Esophagus mucosa (tissue), 1 donor: ENCODE measurements at regions not wholly inside any gene's neighbourhood (a gene's known extent, or its start where the extent isn't known, plus 50 kb on each side); places are given as distances from the start of the nearest gene placed in this dataset.

Experiments
- ATAC-seq: fragments of 200-7000 bp; cut with Tn5 transposase; one replicate; pipeline ENCODE4 v1.9.1; 2020
- donor health status: DM: yes; HTN: yes; CAD: no.

- no peak for ATAC-seq
Measured at GRCh38 chr3:87398168-87398801, 121.9 kb upstream of the POU1F1 start.

- ATAC-seq = no peak
Measured at GRCh38 chr3:87397211-87397610, 120.8 kb upstream of the POU1F1 start.

GRCh38 chr3:87390821-87391220 is 114.4 kb upstream of the POU1F1 start:
- ATAC-seq = no peak

- ATAC-seq = no peak
Measured at GRCh38 chr3:87390353-87390752, 114.0 kb upstream of the POU1F1 start.

GRCh38 chr3:87375231-87375682 is 98.9 kb upstream of the POU1F1 start:
- ATAC-seq = no peak

GRCh38 chr3:87370007-87370406 is 93.6 kb upstream of the POU1F1 start:
- no peak for ATAC-seq

GRCh38 chr3:87367736-87368135 is 91.4 kb upstream of the POU1F1 start:
- no peak for ATAC-seq

GRCh38 chr3:87363721-87364120 is 87.3 kb upstream of the POU1F1 start:
- ATAC-seq = no peak

GRCh38 chr3:87361956-87362355 is 85.6 kb upstream of the POU1F1 start:
- no peak for ATAC-seq

- ATAC-seq = no peak
Measured at GRCh38 chr3:87361271-87361670, 84.9 kb upstream of the POU1F1 start.

GRCh38 chr3:87359826-87360225 is 83.4 kb upstream of the POU1F1 start:
- peak; percentile 65 for ATAC-seq

- ATAC-seq = no peak
Measured at GRCh38 chr3:87359025-87359424, 82.6 kb upstream of the POU1F1 start.

GRCh38 chr3:87358066-87358465 is 81.7 kb upstream of the POU1F1 start:
- no peak for ATAC-seq

GRCh38 chr3:87354398-87354797 is 78.0 kb upstream of the POU1F1 start:
- ATAC-seq = peak; percentile 37

- no peak for ATAC-seq
Measured at GRCh38 chr3:87351937-87352336, 75.6 kb upstream of the POU1F1 start.

GRCh38 chr3:87350367-87351199 is 74.2 kb upstream of the POU1F1 start:
- ATAC-seq = peak; percentile 77

GRCh38 chr3:87349833-87350232 is 73.4 kb upstream of the POU1F1 start:
- no peak for ATAC-seq

- ATAC-seq = no peak
Measured at GRCh38 chr3:87336761-87337160, 60.4 kb upstream of the POU1F1 start.

GRCh38 chr3:87335931-87336330 is 59.5 kb upstream of the POU1F1 start:
- ATAC-seq = no peak

GRCh38 chr3:87333393-87333892 is 57.1 kb upstream of the POU1F1 start:
- peak; percentile 91 for ATAC-seq

- ATAC-seq = no peak
Measured at GRCh38 chr3:87332789-87333188, 56.4 kb upstream of the POU1F1 start.

- ATAC-seq = no peak
Measured at GRCh38 chr3:87329065-87329464, 52.7 kb upstream of the POU1F1 start.
